Calu3 (cell line): ENCODE measurements at regions not wholly inside any gene's neighbourhood (a gene's known extent, or its start where the extent isn't known, plus 50 kb on each side); places are given as distances from the start of the nearest gene placed in this dataset.

Experiments
- BruUV-seq: library from RNA; stranded (reverse); fragments of 400-500 nt; replicated peaks from 2 replicates; lab custom pipeline; 2021; lab: Mats Ljungman, UMichigan
- CTCF ChIA-PET: fragments of 300-600 bp; sonication (Branson Sonifier 250); formaldehyde crosslinking; loops from one replicate; lab custom pipeline; 2022; ENCODE audit warnings: antibody characterized with exemption; lab: Charles Lee
- DNase-seq: peaks from one replicate; pipeline ENCODE4 v3.0.0; 2022
- H3K27ac Mint-ChIP-seq: one replicate; pipeline ENCODE4 v1.8.0; 2022; ENCODE audit warnings: mixed read lengths; ENCODE audit not compliant: unreplicated experiment
- H3K27me3 Mint-ChIP-seq: one replicate; pipeline ENCODE4 v1.8.0; 2022; ENCODE audit warnings: mixed read lengths; ENCODE audit not compliant: unreplicated experiment
- H3K36me3 Mint-ChIP-seq: one replicate; pipeline ENCODE4 v1.8.0; 2022; ENCODE audit warnings: mild to moderate bottlenecking, moderate library complexity, mixed read lengths; ENCODE audit not compliant: insufficient read depth, unreplicated experiment
- H3K4me1 Mint-ChIP-seq: one replicate; pipeline ENCODE4 v1.8.0; 2022; ENCODE audit warnings: mild to moderate bottlenecking, low read depth, mixed read lengths; ENCODE audit not compliant: unreplicated experiment
- H3K4me3 Mint-ChIP-seq: one replicate; pipeline ENCODE4 v1.8.0; 2022; ENCODE audit warnings: mild to moderate bottlenecking, low read depth, moderate library complexity, mixed read lengths; ENCODE audit not compliant: unreplicated experiment
- H3K9me3 Mint-ChIP-seq: one replicate; pipeline ENCODE4 v1.8.0; 2022; ENCODE audit warnings: low read depth, mixed read lengths; ENCODE audit not compliant: unreplicated experiment
- CTCF ChIP-seq: fragments of 200-600 bp; IDR thresholded peaks from one replicate; pipeline ENCODE4 v1.8.0; 2022; ENCODE audit warnings: antibody characterized with exemption; ENCODE audit not compliant: unreplicated experiment
- intact Hi-C: fragments of 100-400 bp; cut with micrococcal nuclease; formaldehyde crosslinking; loops from one replicate; pipeline ENCODE4 v1.10.0; 2022; ENCODE audit not compliant: unreplicated experiment

GRCh38 chr9:10753474-10753873, 140.7 kb upstream of the PTPRD start:
- peaks cover 6% of the 10 kb centered on the region for H3K9me3 Mint-ChIP-seq
- TF ChIP-seq CTCF, result no peak
- intact Hi-C loops, result no loop called here
- no peak overlapping the region for H3K27ac Mint-ChIP-seq
- no TSS peak for BruUV-seq
- CTCF ChIA-PET, result no interaction called here
- H3K4me3 Mint-ChIP-seq, result no peak overlapping the region
- H3K27me3 Mint-ChIP-seq, result no peaks in the 10 kb centered on the region
- H3K36me3 Mint-ChIP-seq, result no peaks in the 10 kb centered on the region
- no peak for DNase-seq
- H3K4me1 Mint-ChIP-seq, result no peaks in the 10 kb centered on the region

DNA sequence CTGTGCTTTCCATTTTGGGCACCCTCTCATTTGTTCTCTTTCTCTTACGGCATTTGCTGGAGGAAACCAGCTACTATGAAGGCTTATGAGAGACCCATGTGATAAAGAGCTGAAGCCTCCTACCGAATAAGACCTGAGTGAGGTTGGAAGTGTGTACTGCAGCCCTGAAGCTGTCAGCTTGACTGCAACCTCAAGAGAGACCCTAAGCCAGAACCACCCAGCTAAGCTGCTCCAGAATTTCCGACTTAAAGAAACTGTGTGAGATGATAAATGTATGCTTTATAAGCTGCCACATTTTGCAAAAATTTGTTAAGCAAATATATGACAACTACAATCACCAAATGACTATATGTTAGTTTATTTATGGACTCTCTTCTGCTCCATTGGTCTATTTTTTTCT, 151.7 kb upstream of the PTPRD start:
- Mint-ChIP-seq H3K27me3 (no peaks in the 10 kb centered on the region), H3K4me3 (no peak overlapping the region), H3K36me3 (no peaks in the 10 kb centered on the region), H3K4me1 (no peaks in the 10 kb centered on the region), H3K9me3 (peaks cover 7% of the 10 kb centered on the region), H3K27ac (no peak overlapping the region)
- BruUV-seq, result no TSS peak
- intact Hi-C loops, result no loop called here
- CTCF ChIA-PET, result no interaction called here
- DNase-seq, result no peak
- TF ChIP-seq CTCF, result no peak

DNA sequence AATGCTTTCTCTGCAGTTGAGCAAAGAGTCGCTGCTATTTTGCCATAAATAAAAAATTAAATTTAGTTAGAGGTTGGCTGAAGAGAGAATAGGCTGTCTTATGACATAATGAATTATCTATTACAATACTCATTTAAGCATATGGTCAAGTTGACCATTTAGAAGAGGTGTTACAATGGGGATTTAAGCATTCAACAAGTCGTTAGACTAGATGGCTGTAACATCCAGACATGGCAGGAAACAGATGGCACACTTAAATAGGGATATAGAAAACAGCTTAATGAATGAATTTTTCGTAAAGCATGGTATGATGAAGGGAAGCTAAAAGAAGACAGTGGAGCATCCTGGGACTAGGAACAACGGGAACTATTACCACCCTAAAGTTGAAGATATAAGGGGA, 160.3 kb upstream of the PTPRD start:
- no peak for TF ChIP-seq CTCF
- Mint-ChIP-seq H3K36me3 (no peaks in the 10 kb centered on the region), H3K27me3 (no peaks in the 10 kb centered on the region), H3K9me3 (peaks cover 7% of the 10 kb centered on the region), H3K4me1 (no peaks in the 10 kb centered on the region), H3K27ac (no peak overlapping the region), H3K4me3 (no peak overlapping the region)
- intact Hi-C loops, result no loop called here
- DNase-seq, result no peak
- no TSS peak for BruUV-seq
- CTCF ChIA-PET, result no interaction called here

- no peaks in the 10 kb centered on the region for H3K27me3 Mint-ChIP-seq
- no TSS peak for BruUV-seq
- CTCF ChIA-PET, result no interaction called here
- no peaks in the 10 kb centered on the region for H3K36me3 Mint-ChIP-seq
- H3K9me3 Mint-ChIP-seq, result peaks cover 7% of the 10 kb centered on the region
- H3K4me3 Mint-ChIP-seq, result no peak overlapping the region
- no peak for DNase-seq
- intact Hi-C loops, result no loop called here
- TF ChIP-seq CTCF, result no peak
- no peak overlapping the region for H3K27ac Mint-ChIP-seq
- no peaks in the 10 kb centered on the region for H3K4me1 Mint-ChIP-seq
Measured at GRCh38 chr9:10774051-10774450, 161.2 kb upstream of the PTPRD start.
